GM12873 (cell line): ENCODE measurements at regions not wholly inside any gene's neighbourhood (a gene's known extent, or its start where the extent isn't known, plus 50 kb on each side); places are given as distances from the start of the nearest gene placed in this dataset.

Source experiments
- TF ChIP-seq, protein P1 (sequence below): IDR thresholded peaks from 2 replicates; pipeline ENCODE4 v1.5.1; 2012; ENCODE audit warnings: low read depth, mild to moderate bottlenecking, moderate library complexity, low read length, control low read depth; ENCODE audit not compliant: insufficient read depth; ENCODE audit errors: missing control alignments

GRCh38 chr18:75915941-75916623 lies 488.6 kb upstream of the SMIM21 start:
- TF ChIP-seq, protein P1, sequence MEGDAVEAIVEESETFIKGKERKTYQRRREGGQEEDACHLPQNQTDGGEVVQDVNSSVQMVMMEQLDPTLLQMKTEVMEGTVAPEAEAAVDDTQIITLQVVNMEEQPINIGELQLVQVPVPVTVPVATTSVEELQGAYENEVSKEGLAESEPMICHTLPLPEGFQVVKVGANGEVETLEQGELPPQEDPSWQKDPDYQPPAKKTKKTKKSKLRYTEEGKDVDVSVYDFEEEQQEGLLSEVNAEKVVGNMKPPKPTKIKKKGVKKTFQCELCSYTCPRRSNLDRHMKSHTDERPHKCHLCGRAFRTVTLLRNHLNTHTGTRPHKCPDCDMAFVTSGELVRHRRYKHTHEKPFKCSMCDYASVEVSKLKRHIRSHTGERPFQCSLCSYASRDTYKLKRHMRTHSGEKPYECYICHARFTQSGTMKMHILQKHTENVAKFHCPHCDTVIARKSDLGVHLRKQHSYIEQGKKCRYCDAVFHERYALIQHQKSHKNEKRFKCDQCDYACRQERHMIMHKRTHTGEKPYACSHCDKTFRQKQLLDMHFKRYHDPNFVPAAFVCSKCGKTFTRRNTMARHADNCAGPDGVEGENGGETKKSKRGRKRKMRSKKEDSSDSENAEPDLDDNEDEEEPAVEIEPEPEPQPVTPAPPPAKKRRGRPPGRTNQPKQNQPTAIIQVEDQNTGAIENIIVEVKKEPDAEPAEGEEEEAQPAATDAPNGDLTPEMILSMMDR = no peak

DNA sequence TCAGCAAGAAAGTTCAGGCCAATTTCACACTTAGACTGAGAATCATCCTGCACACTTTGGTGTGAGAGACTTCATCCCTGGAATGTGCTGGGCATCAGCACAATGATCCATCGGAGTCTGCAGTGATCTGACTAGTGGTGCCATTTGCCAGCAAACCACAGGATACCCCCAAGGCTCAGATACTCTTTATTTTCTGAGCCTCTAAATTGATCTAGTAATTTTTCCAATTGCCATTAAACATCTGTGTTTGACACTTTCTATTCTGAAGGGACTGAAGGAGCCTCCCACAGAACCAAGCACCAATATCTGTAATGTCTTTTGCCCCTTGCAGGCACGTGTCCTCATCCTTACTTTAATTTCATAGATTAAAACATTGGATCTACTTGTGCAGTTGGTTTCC lies 485.3 kb upstream of the SMIM21 start:
- TF ChIP-seq, protein P1 = no peak

DNA sequence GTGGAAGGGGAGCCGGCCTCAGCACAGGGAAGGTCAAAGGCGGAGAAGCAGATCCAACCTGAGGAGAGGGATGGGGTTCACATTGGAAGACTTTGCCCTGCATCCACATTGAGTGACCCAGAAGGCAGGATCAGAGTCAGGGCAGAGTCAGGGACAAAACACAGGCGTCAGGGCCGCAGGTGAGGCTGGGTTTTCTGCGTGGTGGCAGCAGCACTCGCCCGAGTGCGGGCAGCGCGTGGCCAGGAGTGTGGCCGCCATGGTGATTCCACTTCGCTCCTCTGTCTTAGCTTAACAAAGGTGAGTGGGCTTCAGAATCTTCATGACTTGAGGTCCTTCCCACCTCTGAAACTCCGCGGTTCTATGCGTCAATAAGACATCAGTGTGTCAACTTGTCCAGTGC lies 476.9 kb upstream of the SMIM21 start:
- TF ChIP-seq, protein P1 = no peak

DNA sequence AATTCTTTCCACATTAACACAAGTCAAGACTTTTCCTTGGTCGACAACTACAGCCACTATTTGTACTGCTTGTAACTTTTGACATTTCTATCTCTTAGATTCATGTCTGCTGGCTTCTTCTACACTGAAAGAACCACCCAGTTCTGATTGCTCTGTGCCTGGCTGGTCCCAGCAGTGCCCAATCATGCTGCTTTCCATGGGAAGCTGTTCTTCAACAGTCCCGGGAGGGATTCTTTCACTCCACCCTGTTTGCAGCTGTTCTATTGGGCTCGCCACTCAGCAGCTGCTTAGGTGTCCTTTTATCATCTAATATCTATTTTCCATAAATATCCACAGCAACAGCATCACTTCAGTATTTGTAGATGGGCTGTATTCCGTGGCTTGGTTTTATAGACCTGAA lies 471.1 kb upstream of the SMIM21 start:
- TF ChIP-seq, protein P1 = no peak

DNA sequence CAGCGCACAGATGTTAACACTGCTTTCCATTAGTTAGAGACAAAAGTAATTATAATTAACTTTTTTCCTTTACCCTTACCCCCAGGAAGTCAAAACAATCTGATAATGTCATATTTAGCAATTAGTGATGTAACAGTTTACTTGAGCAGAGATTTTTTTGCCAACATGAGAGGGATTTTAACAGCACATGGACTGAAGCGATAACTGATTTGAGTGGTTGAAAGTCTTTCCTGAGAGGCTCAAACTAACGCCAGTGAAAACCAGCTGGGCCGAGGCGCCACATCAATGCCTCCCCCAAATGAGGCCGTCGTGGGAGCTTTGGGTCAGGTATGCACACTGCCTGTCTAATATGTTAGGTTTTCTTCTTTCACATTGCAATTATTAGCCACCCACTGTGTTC lies 469.9 kb upstream of the SMIM21 start:
- TF ChIP-seq, protein P1 = no peak

GRCh38 chr18:75896865-75897264 lies 469.4 kb upstream of the SMIM21 start:
- TF ChIP-seq, protein P1 = no peak

GRCh38 chr18:75895135-75895534 lies 467.6 kb upstream of the SMIM21 start:
- TF ChIP-seq, protein P1 = no peak

DNA sequence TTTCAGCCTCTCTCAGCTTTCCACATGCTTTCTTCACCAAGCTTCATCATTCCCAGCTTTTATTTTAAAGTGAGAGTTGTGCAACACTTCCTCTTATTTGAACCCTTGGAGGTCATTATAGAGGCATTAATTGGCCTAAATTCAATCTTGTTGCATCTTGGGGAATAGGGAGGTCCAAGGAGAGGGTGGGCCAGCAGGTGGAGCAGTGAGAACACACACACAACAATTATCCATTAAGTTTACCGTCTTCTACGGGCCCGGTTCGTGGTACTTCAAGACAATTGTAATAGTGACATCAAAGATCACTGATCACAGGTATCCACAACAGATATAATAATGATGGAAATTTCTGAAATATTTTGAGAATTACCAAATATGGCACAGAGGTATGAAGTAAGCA lies 457.2 kb upstream of the SMIM21 start:
- TF ChIP-seq, protein P1 = no peak
